ENCODE measurements at regions not wholly inside any gene's neighbourhood (a gene's known extent, or its start where the extent isn't known, plus 50 kb on each side); places are given as distances from the start of the nearest gene placed in this dataset.

DNA sequence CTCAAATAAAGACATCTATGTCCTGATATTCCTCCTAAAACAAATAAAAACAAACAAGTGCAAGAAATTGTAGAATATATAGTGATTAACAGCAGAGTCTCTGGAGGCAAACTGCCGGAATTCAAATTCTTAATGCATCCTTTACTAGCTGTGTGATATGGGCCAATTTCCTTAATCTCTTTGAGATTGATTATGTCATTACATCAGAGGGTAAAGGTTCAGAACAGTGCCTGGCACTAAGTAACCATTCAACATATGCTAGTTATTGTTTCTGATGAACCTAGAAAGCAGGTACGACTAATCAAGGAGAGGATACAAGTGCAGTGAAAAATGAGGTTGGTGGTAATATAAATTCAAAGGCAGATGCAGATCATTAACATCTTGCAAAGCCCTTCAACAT lies 81.1 kb upstream of the ADAMTS19 start:
- no peaks in the 10 kb centered on the region for H3K36me3 ChIP-seq
- H3K4me3 ChIP-seq: no peak overlapping the region
- H3K9me3 ChIP-seq: no peaks in the 10 kb centered on the region
- intact Hi-C loops (cut with DNase I): no loop called here
- H3K4me1 ChIP-seq: no peaks in the 10 kb centered on the region
- DNase-seq (ENCODE audit: extremely low spot score in 2 of 2): no peak
- H3K27ac ChIP-seq: no peak overlapping the region
- TF ChIP-seq POLR2AphosphoS5 (IDR thresholded peaks at IDR 0.05; ENCODE audit: insufficient read depth in 1 of 2, low read depth in 1 of 2) (no peak), POLR2A (IDR thresholded peaks at IDR 0.05) (no peak)
- TF ChIP-seq, protein P1, sequence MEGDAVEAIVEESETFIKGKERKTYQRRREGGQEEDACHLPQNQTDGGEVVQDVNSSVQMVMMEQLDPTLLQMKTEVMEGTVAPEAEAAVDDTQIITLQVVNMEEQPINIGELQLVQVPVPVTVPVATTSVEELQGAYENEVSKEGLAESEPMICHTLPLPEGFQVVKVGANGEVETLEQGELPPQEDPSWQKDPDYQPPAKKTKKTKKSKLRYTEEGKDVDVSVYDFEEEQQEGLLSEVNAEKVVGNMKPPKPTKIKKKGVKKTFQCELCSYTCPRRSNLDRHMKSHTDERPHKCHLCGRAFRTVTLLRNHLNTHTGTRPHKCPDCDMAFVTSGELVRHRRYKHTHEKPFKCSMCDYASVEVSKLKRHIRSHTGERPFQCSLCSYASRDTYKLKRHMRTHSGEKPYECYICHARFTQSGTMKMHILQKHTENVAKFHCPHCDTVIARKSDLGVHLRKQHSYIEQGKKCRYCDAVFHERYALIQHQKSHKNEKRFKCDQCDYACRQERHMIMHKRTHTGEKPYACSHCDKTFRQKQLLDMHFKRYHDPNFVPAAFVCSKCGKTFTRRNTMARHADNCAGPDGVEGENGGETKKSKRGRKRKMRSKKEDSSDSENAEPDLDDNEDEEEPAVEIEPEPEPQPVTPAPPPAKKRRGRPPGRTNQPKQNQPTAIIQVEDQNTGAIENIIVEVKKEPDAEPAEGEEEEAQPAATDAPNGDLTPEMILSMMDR (IDR thresholded peaks at IDR 0.05): no peak
- no peaks in the 10 kb centered on the region for H3K27me3 ChIP-seq

DNA sequence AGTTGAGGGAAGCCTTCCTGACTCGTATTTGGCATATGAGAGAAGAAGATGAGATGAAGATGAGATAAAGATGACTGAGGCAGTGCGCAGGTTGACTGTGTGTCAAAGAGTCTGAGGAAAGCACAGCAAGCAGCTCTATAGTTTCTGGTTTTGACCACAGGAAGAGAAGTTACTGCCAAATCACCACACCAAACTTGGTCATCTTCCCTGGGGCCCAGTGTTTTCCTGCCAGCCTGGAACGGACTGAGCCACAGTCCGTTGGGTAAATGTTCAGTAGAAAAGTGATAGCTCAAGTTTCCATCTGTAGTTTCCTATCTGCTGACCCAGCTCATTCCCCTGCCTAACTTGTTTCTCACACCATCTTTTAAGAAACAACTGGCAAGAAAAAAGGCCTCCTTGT lies 80.7 kb upstream of the ADAMTS19 start:
- Histone ChIP-seq H3K27ac (no peak overlapping the region), H3K4me1 (no peaks in the 10 kb centered on the region), H3K27me3 (no peaks in the 10 kb centered on the region), H3K9me3 (no peaks in the 10 kb centered on the region), H3K4me3 (no peak overlapping the region), H3K36me3 (no peaks in the 10 kb centered on the region)
- TF ChIP-seq POLR2AphosphoS5 (IDR thresholded peaks at IDR 0.05; ENCODE audit: insufficient read depth in 1 of 2, low read depth in 1 of 2) (no peak), POLR2A (IDR thresholded peaks at IDR 0.05) (no peak)
- TF ChIP-seq, protein P1 (IDR thresholded peaks at IDR 0.05): no peak
- intact Hi-C loops (cut with DNase I): no loop called here
- no peak for DNase-seq (ENCODE audit: extremely low spot score in 2 of 2)

DNA sequence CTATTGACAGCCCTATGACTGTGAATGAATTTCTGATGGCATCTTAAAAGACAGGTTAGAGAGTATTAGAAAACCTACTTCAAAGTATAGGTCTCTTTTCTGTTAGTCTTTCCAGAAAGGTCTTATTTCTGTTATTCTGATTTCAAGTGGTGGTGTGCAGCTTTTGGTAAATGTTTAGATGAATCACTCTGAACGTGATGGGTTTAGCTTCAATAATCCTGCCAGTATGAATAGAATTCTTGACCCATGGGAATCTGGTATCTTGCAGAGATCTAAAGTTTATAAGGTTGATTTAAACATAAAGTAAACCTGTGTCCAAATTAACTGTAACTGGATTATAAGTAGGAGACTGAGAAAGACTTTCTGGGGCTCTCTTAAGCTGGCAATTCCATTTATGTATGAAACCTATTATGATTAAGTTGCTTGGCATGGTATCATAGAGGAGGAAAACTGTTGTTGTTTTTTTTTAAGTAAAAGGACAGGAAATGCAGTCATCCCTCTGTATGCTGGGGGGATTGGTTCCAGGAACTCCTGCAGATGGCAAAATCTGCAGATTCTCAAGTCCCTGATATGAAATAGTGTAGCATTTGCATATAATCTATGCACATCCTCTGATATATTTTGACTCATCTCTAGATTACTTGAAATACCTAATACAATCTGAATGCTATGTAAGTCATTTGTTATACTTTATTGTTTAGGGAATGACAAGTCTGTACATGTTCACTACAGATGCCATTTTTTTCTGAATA lies 77.0 kb upstream of the ADAMTS19 start:
- Histone ChIP-seq H3K27me3 (no peaks in the 10 kb centered on the region), H3K36me3 (no peaks in the 10 kb centered on the region), H3K27ac (no peak overlapping the region), H3K4me3 (no peak overlapping the region), H3K9me3 (no peaks in the 10 kb centered on the region), H3K4me1 (no peaks in the 10 kb centered on the region)
- TF ChIP-seq POLR2A (IDR thresholded peaks at IDR 0.05) (no peak), POLR2AphosphoS5 (IDR thresholded peaks at IDR 0.05; ENCODE audit: insufficient read depth in 1 of 2, low read depth in 1 of 2) (no peak)
- TF ChIP-seq, protein P1 (IDR thresholded peaks at IDR 0.05): no peak
- DNase-seq (ENCODE audit: extremely low spot score in 2 of 2): no peak
- intact Hi-C loops (cut with DNase I): no loop called here

DNA sequence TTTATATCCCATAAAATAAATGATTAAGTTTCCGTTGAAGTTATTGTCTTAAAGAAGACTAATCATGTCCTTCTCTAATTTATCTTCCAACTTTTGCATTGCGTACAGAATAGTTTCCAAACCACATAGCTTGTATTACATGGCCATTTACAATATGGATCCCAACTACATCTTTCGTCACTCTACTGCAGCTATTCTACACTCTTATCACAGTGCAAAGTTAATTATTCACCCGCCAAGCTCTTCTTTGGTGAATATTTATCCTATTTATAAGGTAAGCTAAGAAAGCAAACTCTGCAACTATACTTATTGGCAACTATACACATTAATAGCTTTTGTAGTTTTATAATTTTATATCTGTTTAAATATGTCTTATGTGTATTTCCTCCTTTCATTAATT lies 75.9 kb upstream of the ADAMTS19 start:
- TF ChIP-seq POLR2AphosphoS5 (IDR thresholded peaks at IDR 0.05; ENCODE audit: insufficient read depth in 1 of 2, low read depth in 1 of 2) (no peak), POLR2A (IDR thresholded peaks at IDR 0.05) (no peak)
- TF ChIP-seq, protein P1 (IDR thresholded peaks at IDR 0.05): no peak
- H3K4me3 ChIP-seq: no peak overlapping the region
- no peak overlapping the region for H3K27ac ChIP-seq
- no peaks in the 10 kb centered on the region for H3K9me3 ChIP-seq
- DNase-seq (ENCODE audit: extremely low spot score in 2 of 2): no peak
- intact Hi-C loops (cut with DNase I): no loop called here
- H3K4me1 ChIP-seq: no peaks in the 10 kb centered on the region
- no peaks in the 10 kb centered on the region for H3K27me3 ChIP-seq
- H3K36me3 ChIP-seq: no peaks in the 10 kb centered on the region

DNA sequence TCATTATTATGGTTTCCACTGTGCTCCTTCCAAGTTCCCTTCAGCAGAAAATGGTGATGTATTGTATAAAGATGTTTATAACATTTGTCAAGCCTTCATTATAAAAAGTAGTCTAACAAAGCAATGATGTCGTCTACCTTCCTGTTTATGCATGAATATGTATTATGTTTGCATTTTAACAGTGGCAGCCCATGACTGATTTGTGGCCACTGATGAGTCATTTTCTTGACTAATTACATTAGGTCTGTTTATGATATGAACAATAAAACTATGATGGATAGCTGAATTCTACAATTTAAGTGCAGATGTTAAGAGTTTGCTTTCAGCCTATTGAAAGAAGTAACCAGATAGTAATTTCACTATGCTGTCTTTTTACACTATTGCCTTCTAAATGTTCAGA lies 75.4 kb upstream of the ADAMTS19 start:
- Histone ChIP-seq H3K27me3 (no peaks in the 10 kb centered on the region), H3K36me3 (no peaks in the 10 kb centered on the region), H3K4me3 (no peak overlapping the region), H3K9me3 (no peaks in the 10 kb centered on the region), H3K4me1 (no peaks in the 10 kb centered on the region), H3K27ac (no peak overlapping the region)
- no peak for DNase-seq (ENCODE audit: extremely low spot score in 2 of 2)
- TF ChIP-seq POLR2A (IDR thresholded peaks at IDR 0.05) (no peak), POLR2AphosphoS5 (IDR thresholded peaks at IDR 0.05; ENCODE audit: insufficient read depth in 1 of 2, low read depth in 1 of 2) (no peak)
- TF ChIP-seq, protein P1 (IDR thresholded peaks at IDR 0.05): no peak
- intact Hi-C loops (cut with DNase I): no loop called here

Measured in vagina (tissue), 2 donors.